Calu3 (cell line): ENCODE measurements at regions not wholly inside any gene's neighbourhood (a gene's known extent, or its start where the extent isn't known, plus 50 kb on each side); places are given as distances from the start of the nearest gene placed in this dataset.

Experiments used
- BruUV-seq: library from RNA; stranded (reverse); fragments of 400-500 nt; replicated peaks from 2 replicates; lab custom pipeline; 2021; lab: Mats Ljungman, UMichigan
- CTCF ChIA-PET: fragments of 300-600 bp; sonication (Branson Sonifier 250); formaldehyde crosslinking; loops from one replicate; lab custom pipeline; 2022; ENCODE audit warnings: antibody characterized with exemption; lab: Charles Lee
- DNase-seq: peaks from one replicate; pipeline ENCODE4 v3.0.0; 2022
- H3K27ac Mint-ChIP-seq: one replicate; pipeline ENCODE4 v1.8.0; 2022; ENCODE audit warnings: mixed read lengths; ENCODE audit not compliant: unreplicated experiment
- H3K27me3 Mint-ChIP-seq: one replicate; pipeline ENCODE4 v1.8.0; 2022; ENCODE audit warnings: mixed read lengths; ENCODE audit not compliant: unreplicated experiment
- H3K36me3 Mint-ChIP-seq: one replicate; pipeline ENCODE4 v1.8.0; 2022; ENCODE audit warnings: mild to moderate bottlenecking, moderate library complexity, mixed read lengths; ENCODE audit not compliant: insufficient read depth, unreplicated experiment
- H3K4me1 Mint-ChIP-seq: one replicate; pipeline ENCODE4 v1.8.0; 2022; ENCODE audit warnings: mild to moderate bottlenecking, low read depth, mixed read lengths; ENCODE audit not compliant: unreplicated experiment
- H3K4me3 Mint-ChIP-seq: one replicate; pipeline ENCODE4 v1.8.0; 2022; ENCODE audit warnings: mild to moderate bottlenecking, low read depth, moderate library complexity, mixed read lengths; ENCODE audit not compliant: unreplicated experiment
- H3K9me3 Mint-ChIP-seq: one replicate; pipeline ENCODE4 v1.8.0; 2022; ENCODE audit warnings: low read depth, mixed read lengths; ENCODE audit not compliant: unreplicated experiment
- intact Hi-C: fragments of 100-400 bp; cut with micrococcal nuclease; formaldehyde crosslinking; loops from one replicate; pipeline ENCODE4 v1.10.0; 2022; ENCODE audit not compliant: unreplicated experiment
- TF ChIP-seq, protein P1 (sequence below): fragments of 200-600 bp; IDR thresholded peaks from one replicate; pipeline ENCODE4 v1.8.0; 2022; ENCODE audit warnings: antibody characterized with exemption; ENCODE audit not compliant: unreplicated experiment

DNA sequence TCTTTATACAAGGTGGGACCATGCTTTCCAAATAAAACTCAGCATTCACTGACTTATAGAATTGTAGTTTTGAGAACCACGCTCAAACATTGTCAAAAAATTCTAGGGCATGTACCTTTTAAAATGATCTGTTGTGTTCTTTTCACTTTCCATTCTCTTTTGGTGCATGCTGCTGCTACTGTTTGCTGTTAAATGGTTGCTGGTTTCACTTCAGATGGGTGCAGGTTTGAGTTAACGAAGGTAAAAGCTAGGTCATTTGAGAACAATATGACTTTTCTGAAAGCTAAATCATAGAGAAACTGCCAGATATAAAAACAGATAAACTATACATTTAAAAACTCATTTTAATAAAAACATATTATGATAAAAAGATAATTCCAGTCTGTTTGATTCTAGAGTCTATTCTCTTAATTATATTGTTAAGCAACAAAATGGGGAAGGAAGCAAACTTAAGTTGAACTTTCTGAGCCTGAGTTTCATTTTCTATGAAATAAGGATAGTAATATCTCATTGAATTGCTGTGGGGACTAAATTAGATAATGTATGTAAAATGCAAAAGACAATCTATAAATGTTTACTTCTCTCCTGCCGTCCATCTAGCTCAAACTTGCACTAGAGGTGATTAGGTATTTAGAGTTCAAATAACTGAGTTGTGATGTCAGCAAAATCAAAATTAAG, 82.4 kb downstream of the OXSM start:
- H3K27ac Mint-ChIP-seq, result no peak overlapping the region
- DNase-seq, result no peak
- H3K4me1 Mint-ChIP-seq, result no peaks in the 10 kb centered on the region
- no TSS peak for BruUV-seq
- CTCF ChIA-PET, result no interaction called here
- no peak overlapping the region for H3K4me3 Mint-ChIP-seq
- H3K9me3 Mint-ChIP-seq, result no peaks in the 10 kb centered on the region
- H3K36me3 Mint-ChIP-seq, result peaks cover 5% of the 10 kb centered on the region
- intact Hi-C loops, result no loop called here
- no peaks in the 10 kb centered on the region for H3K27me3 Mint-ChIP-seq
- TF ChIP-seq, protein P1, sequence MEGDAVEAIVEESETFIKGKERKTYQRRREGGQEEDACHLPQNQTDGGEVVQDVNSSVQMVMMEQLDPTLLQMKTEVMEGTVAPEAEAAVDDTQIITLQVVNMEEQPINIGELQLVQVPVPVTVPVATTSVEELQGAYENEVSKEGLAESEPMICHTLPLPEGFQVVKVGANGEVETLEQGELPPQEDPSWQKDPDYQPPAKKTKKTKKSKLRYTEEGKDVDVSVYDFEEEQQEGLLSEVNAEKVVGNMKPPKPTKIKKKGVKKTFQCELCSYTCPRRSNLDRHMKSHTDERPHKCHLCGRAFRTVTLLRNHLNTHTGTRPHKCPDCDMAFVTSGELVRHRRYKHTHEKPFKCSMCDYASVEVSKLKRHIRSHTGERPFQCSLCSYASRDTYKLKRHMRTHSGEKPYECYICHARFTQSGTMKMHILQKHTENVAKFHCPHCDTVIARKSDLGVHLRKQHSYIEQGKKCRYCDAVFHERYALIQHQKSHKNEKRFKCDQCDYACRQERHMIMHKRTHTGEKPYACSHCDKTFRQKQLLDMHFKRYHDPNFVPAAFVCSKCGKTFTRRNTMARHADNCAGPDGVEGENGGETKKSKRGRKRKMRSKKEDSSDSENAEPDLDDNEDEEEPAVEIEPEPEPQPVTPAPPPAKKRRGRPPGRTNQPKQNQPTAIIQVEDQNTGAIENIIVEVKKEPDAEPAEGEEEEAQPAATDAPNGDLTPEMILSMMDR, result no peak

DNA sequence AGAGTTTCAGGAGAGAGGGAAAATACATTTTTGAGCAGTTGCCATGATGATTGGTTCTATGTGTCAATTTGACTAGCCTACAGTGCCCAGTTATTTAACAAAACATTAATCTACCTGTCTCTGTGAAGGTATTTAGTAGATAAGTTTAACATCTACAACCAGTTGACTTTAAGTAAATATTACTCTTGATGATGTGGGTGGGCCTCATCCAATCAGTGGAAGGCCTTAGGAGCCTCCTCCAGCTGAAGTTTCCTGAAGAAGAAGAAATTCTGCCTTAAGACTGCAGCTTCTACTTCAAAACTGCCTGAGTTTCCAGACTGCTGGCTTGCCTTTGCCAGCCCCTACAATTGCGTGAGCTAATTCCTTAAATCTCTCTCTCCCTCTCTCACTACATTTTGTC, 93.6 kb downstream of the OXSM start:
- no peaks in the 10 kb centered on the region for H3K4me1 Mint-ChIP-seq
- H3K4me3 Mint-ChIP-seq, result no peak overlapping the region
- H3K36me3 Mint-ChIP-seq, result no peaks in the 10 kb centered on the region
- CTCF ChIA-PET, result no interaction called here
- H3K9me3 Mint-ChIP-seq, result no peaks in the 10 kb centered on the region
- no peak overlapping the region for H3K27ac Mint-ChIP-seq
- intact Hi-C loops, result no loop called here
- H3K27me3 Mint-ChIP-seq, result no peaks in the 10 kb centered on the region
- no TSS peak for BruUV-seq
- TF ChIP-seq, protein P1, result no peak
- no peak for DNase-seq

DNA sequence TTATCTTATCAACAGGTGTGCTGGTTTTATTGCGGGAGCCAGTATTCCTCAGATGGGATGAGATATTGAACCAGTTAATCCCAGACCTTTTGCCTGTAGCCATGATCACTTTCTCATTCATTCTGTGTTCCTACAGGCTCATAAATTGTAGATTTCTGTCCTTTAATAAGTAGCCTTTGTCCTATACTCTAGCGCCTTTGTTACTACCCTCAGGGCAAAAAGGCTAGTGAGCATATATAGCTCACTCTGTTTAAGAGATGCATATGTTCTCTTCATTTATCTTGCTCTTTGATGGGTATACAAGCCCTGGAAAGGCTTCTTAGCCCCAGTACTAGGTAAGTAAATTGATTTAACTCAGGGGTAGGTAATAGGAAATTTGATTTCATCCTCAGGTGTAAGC, 95.1 kb downstream of the OXSM start:
- Mint-ChIP-seq H3K27ac (no peak overlapping the region), H3K27me3 (no peaks in the 10 kb centered on the region), H3K4me3 (no peak overlapping the region), H3K9me3 (no peaks in the 10 kb centered on the region), H3K36me3 (no peaks in the 10 kb centered on the region), H3K4me1 (no peaks in the 10 kb centered on the region)
- CTCF ChIA-PET, result no interaction called here
- DNase-seq, result no peak
- TF ChIP-seq, protein P1, result no peak
- intact Hi-C loops, result no loop called here
- BruUV-seq, result no TSS peak

DNA sequence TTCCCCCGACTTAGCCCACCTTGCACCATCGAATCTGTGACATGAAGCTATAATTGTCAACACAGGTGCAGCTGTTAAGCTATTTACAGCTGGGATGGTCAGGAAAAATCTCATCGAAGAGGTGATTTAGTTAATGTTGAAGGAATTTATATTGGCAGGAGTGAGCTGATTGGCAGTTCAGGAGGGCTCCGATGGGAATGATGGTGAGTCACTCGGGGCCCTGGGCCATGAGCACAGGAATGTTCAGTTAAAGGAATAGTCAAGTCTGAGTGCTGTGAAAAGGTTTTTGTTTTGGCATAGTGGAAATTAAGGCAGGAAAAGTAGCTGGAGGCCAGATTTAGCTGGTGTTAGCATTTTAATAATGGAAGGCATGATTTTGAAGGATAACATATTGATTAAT, 95.7 kb downstream of the OXSM start:
- Mint-ChIP-seq H3K27ac (no peak overlapping the region), H3K4me1 (no peaks in the 10 kb centered on the region), H3K36me3 (no peaks in the 10 kb centered on the region), H3K27me3 (no peaks in the 10 kb centered on the region), H3K9me3 (no peaks in the 10 kb centered on the region), H3K4me3 (no peak overlapping the region)
- DNase-seq, result peak; percentile 6
- CTCF ChIA-PET, result interaction anchor here (0.7 kb wide), 1 partner anchor 270 kb away, joined by 4 read pairs; no protein-coding TSS in a partner anchor
- TF ChIP-seq, protein P1, result no peak
- BruUV-seq, result no TSS peak
- intact Hi-C loops, result no loop called here
